GM23338 (cell line): ENCODE measurements at regions not wholly inside any gene's neighbourhood (a gene's known extent, or its start where the extent isn't known, plus 50 kb on each side); places are given as distances from the start of the nearest gene placed in this dataset.

Source experiments
- ATAC-seq: fragments of 200-7000 bp; cut with Tn5 transposase; 3 replicates; pipeline ENCODE4 v1.9.1; 2020
- DNase-seq: peaks from one replicate; pipeline ENCODE4 v3.0.0-alpha.2; 2015; ENCODE audit warnings: low spot score
- H2AFZ ChIP-seq: fragments of 200-600 bp; sonication (generic); 2 replicates; pipeline ENCODE4 v1.8.0; 2016; ENCODE audit warnings: antibody characterized with exemption, mild to moderate bottlenecking, moderate library complexity
- H3F3A ChIP-seq: fragments of 200-600 bp; sonication (generic); replicated peaks from 2 replicates; pipeline ENCODE4 v1.8.0; 2017; ENCODE audit warnings: antibody characterized with exemption, mixed run types, low read depth
- H3K27ac ChIP-seq: fragments of 200-600 bp; sonication (generic); 2 replicates; pipeline ENCODE4 v1.6.1; 2016; ENCODE audit warnings: low read depth
- H3K27me3 ChIP-seq: fragments of 200-600 bp; sonication (generic); 2 replicates; pipeline ENCODE4 v1.8.0; 2016; ENCODE audit warnings: mild to moderate bottlenecking, mixed run types, moderate library complexity; ENCODE audit not compliant: insufficient read depth
- H3K36me3 ChIP-seq: fragments of 200-600 bp; sonication (generic); 2 replicates; pipeline ENCODE4 v1.8.0; 2016; ENCODE audit warnings: mild to moderate bottlenecking; ENCODE audit not compliant: insufficient read depth
- H3K4me1 ChIP-seq: fragments of 200-600 bp; sonication (generic); 2 replicates; pipeline ENCODE4 v1.8.0; 2016; ENCODE audit warnings: mild to moderate bottlenecking, moderate library complexity; ENCODE audit not compliant: insufficient read depth
- H3K4me2 ChIP-seq: fragments of 200-600 bp; sonication (generic); 2 replicates; pipeline ENCODE4 v1.7.1; 2017; ENCODE audit warnings: mixed run types
- H3K4me3 ChIP-seq: fragments of 200-600 bp; sonication (generic); 2 replicates; pipeline ENCODE4 v1.6.1; 2016; ENCODE audit warnings: mixed run types
- H3K79me2 ChIP-seq: fragments of 200-600 bp; sonication (generic); replicated peaks from 2 replicates; pipeline ENCODE4 v1.8.0; 2017; ENCODE audit warnings: mild to moderate bottlenecking; ENCODE audit not compliant: insufficient read depth
- H3K9me2 ChIP-seq: fragments of 200-600 bp; sonication (generic); 2 replicates; pipeline ENCODE4 v1.8.0; 2017; ENCODE audit not compliant: insufficient read depth
- H4K20me1 ChIP-seq: fragments of 200-600 bp; sonication (generic); replicated peaks from 2 replicates; pipeline ENCODE4 v1.8.0; 2017; ENCODE audit warnings: mild to moderate bottlenecking; ENCODE audit not compliant: insufficient read depth
- H3K27ac Mint-ChIP-seq: 2 replicates; pipeline ENCODE4 v1.8.0; 2020; ENCODE audit warnings: inconsistent platforms, mild to moderate bottlenecking, moderate library complexity, mixed read lengths
- H3K27me3 Mint-ChIP-seq: 3 replicates; pipeline ENCODE4 v1.8.0; 2022; ENCODE audit warnings: low read depth, mild to moderate bottlenecking, moderate library complexity, mixed read lengths, inconsistent platforms; ENCODE audit not compliant: insufficient read depth, poor library complexity
- H3K36me3 Mint-ChIP-seq: 3 replicates; pipeline ENCODE4 v1.8.0; 2021; ENCODE audit warnings: low read depth, mild to moderate bottlenecking, inconsistent platforms, moderate library complexity, mixed read lengths
- H3K4me1 Mint-ChIP-seq: 3 replicates; pipeline ENCODE4 v1.8.0; 2020; ENCODE audit warnings: mild to moderate bottlenecking, inconsistent platforms, mixed read lengths
- H3K4me3 Mint-ChIP-seq: 3 replicates; pipeline ENCODE4 v1.8.0; 2021; ENCODE audit warnings: moderate library complexity, mild to moderate bottlenecking, inconsistent platforms, mixed read lengths
- H3K9me3 Mint-ChIP-seq: 3 replicates; pipeline ENCODE4 v1.8.0; 2020; ENCODE audit warnings: moderate library complexity, mild to moderate bottlenecking, inconsistent platforms, mixed read lengths
- EZH2phosphoT487 ChIP-seq: fragments of 200-600 bp; sonication (generic); IDR thresholded peaks from one replicate; pipeline ENCODE4 v1.8.1; 2018; ENCODE audit warnings: antibody characterized with exemption; ENCODE audit not compliant: unreplicated experiment
- JUNB ChIP-seq: IDR thresholded peaks from one replicate; pipeline ENCODE4 v1.6.1; 2016; ENCODE audit warnings: antibody characterized with exemption; ENCODE audit not compliant: unreplicated experiment
- POLR2AphosphoS5 ChIP-seq: IDR thresholded peaks from 2 replicates; pipeline ENCODE4 v1.6.1; 2016; ENCODE audit warnings: antibody characterized with exemption, low read depth
- ZNF114 ChIP-seq: fragments of 250-450 bp; sonication (Bioruptor Pico); IDR thresholded peaks from 2 replicates; pipeline ENCODE4 v1.5.0; 2020; ENCODE audit warnings: mild to moderate bottlenecking, moderate library complexity
- TF ChIP-seq, protein P1 (sequence below): fragments of 250-450 bp; sonication (Bioruptor Pico); IDR thresholded peaks from 2 replicates; pipeline ENCODE4 v1.5.0; 2020; ENCODE audit warnings: mild to moderate bottlenecking, moderate library complexity

DNA sequence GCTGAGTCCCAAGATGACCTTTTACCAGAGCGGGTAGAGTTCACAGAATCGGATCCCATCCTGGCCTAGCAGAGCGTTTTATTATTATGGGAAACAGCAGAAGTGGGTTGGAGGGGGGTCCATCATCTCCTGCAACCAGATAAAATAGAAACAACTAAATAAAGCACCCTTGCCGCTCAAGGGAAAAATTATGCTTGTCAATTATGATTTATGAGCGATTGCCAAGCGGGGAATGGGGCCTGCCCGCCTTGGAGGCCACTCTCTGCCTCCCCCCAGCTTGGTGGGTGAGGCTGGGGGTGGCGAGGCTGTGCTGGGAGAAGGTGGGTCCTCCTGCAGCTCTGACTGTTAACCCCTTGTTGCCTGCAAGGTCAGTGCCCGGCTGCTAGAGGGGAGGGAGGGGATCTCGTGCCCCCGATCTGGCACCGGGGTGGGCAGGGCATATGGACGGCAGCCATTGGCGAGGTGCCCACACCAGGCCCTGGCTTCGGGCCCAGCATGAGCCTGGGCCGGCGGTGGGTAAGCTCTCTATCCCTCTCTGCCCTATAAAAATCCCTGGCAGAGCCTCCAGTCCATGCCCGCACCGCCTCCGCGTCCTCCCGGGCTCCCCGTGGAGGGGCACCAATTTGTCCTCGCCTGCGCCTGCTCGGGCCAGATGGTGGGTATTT is 129.1 kb downstream of the URI1 start:
- Histone ChIP-seq H4K20me1 (no peaks in the 10 kb centered on the region), H3K9me2 (no peaks in the 10 kb centered on the region; the same call in 1 of the 2 replicates), H3K27me3 (no peaks in the 10 kb centered on the region), H3K36me3 (no peaks in the 10 kb centered on the region), H3K4me3 (no peak overlapping the region), H3F3A (no peaks in the 10 kb centered on the region), H3K4me1 (no peaks in the 10 kb centered on the region), H3K4me2 (no peak overlapping the region), H3K27ac (no peak overlapping the region), H2AFZ (no peak overlapping the region), H3K79me2 (no peaks in the 10 kb centered on the region)
- no peak overlapping the region for H3K27ac Mint-ChIP-seq
- H3K9me3 Mint-ChIP-seq, result no peaks in the 10 kb centered on the region; the same call in none of the 3 replicates
- no peak overlapping the region for H3K4me3 Mint-ChIP-seq
- ATAC-seq (no peak), DNase-seq (no peak)
- peaks cover 5% of the 10 kb centered on the region for H3K4me1 Mint-ChIP-seq
- H3K27me3 Mint-ChIP-seq, result peaks cover 3% of the 10 kb centered on the region
- TF ChIP-seq, protein P1, sequence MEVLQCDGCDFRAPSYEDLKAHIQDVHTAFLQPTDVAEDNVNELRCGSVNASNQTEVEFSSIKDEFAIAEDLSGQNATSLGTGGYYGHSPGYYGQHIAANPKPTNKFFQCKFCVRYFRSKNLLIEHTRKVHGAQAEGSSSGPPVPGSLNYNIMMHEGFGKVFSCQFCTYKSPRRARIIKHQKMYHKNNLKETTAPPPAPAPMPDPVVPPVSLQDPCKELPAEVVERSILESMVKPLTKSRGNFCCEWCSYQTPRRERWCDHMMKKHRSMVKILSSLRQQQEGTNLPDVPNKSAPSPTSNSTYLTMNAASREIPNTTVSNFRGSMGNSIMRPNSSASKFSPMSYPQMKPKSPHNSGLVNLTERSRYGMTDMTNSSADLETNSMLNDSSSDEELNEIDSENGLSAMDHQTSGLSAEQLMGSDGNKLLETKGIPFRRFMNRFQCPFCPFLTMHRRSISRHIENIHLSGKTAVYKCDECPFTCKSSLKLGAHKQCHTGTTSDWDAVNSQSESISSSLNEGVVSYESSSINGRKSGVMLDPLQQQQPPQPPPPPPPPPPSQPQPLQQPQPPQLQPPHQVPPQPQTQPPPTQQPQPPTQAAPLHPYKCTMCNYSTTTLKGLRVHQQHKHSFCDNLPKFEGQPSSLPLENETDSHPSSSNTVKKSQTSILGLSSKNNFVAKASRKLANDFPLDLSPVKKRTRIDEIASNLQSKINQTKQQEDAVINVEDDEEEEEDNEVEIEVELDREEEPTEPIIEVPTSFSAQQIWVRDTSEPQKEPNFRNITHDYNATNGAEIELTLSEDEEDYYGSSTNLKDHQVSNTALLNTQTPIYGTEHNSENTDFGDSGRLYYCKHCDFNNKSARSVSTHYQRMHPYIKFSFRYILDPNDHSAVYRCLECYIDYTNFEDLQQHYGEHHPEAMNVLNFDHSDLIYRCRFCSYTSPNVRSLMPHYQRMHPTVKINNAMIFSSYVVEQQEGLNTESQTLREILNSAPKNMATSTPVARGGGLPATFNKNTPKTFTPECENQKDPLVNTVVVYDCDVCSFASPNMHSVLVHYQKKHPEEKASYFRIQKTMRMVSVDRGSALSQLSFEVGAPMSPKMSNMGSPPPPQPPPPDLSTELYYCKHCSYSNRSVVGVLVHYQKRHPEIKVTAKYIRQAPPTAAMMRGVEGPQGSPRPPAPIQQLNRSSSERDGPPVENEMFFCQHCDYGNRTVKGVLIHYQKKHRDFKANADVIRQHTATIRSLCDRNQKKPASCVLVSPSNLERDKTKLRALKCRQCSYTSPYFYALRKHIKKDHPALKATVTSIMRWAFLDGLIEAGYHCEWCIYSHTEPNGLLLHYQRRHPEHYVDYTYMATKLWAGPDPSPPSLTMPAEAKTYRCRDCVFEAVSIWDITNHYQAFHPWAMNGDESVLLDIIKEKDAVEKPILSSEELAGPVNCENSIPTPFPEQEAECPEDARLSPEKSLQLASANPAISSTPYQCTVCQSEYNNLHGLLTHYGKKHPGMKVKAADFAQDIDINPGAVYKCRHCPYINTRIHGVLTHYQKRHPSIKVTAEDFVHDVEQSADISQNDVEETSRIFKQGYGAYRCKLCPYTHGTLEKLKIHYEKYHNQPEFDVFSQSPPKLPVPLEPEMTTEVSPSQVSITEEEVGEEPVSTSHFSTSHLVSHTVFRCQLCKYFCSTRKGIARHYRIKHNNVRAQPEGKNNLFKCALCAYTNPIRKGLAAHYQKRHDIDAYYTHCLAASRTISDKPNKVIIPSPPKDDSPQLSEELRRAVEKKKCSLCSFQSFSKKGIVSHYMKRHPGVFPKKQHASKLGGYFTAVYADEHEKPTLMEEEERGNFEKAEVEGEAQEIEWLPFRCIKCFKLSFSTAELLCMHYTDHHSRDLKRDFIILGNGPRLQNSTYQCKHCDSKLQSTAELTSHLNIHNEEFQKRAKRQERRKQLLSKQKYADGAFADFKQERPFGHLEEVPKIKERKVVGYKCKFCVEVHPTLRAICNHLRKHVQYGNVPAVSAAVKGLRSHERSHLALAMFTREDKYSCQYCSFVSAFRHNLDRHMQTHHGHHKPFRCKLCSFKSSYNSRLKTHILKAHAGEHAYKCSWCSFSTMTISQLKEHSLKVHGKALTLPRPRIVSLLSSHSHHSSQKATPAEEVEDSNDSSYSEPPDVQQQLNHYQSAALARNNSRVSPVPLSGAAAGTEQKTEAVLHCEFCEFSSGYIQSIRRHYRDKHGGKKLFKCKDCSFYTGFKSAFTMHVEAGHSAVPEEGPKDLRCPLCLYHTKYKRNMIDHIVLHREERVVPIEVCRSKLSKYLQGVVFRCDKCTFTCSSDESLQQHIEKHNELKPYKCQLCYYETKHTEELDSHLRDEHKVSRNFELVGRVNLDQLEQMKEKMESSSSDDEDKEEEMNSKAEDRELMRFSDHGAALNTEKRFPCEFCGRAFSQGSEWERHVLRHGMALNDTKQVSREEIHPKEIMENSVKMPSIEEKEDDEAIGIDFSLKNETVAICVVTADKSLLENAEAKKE (CRISPR knock-in tag), result no peak
- no peak for TF ChIP-seq POLR2AphosphoS5
- TF ChIP-seq EZH2phosphoT487, result no peak
- H3K36me3 Mint-ChIP-seq, result no peaks in the 10 kb centered on the region; the same call in 2 of the 3 replicates

DNA sequence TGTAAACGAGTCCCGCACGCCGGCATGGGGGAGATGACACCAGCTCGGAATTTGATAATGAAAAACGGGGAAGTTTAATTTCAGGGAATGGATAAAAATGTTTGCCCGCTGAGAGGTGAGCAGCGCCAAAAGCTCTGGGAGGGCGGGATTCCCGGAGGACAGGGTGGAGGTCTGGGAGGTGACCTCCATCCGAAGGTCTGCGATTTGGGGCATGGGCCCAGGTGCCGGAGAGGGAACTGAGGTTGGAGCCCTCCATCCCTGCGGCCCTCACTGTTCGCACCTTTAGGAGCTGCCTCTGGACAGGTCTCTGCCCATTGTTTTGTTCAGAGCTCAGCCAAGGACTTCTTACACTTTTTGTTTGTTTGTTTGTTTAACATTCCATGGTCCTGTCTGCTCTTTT is 129.8 kb downstream of the URI1 start:
- Histone ChIP-seq H2AFZ (0 out of 2 replicates have a peak overlapping the region, but pooled peaks have one; percentile 32), H3K4me2 (no peak overlapping the region), H3K27ac (no peak overlapping the region), H3K36me3 (no peaks in the 10 kb centered on the region), H3K79me2 (no peaks in the 10 kb centered on the region), H3K4me1 (no peaks in the 10 kb centered on the region), H3F3A (no peaks in the 10 kb centered on the region), H4K20me1 (no peaks in the 10 kb centered on the region), H3K27me3 (no peaks in the 10 kb centered on the region), H3K9me2 (no peaks in the 10 kb centered on the region; the same call in 1 of the 2 replicates), H3K4me3 (no peak overlapping the region)
- DNase-seq (no peak), ATAC-seq (no peak)
- H3K4me1 Mint-ChIP-seq, result peaks cover 5% of the 10 kb centered on the region
- no peak for TF ChIP-seq JUNB
- TF ChIP-seq ZNF114 (CRISPR knock-in tag), result no peak
- H3K36me3 Mint-ChIP-seq, result no peaks in the 10 kb centered on the region; the same call in 2 of the 3 replicates
- H3K27ac Mint-ChIP-seq, result no peak overlapping the region
- H3K9me3 Mint-ChIP-seq, result no peaks in the 10 kb centered on the region; the same call in none of the 3 replicates
- no peak overlapping the region for H3K4me3 Mint-ChIP-seq
- peaks cover 3% of the 10 kb centered on the region for H3K27me3 Mint-ChIP-seq
